Activated naive CD4-positive, alpha-beta T cell treated with anti-CD3 and anti-CD28 coated beads, Interleukin-2, amount 50 U/mL, for 16 hours (primary cell): ENCODE measurements at regions not wholly inside any gene's neighbourhood (a gene's known extent, or its start where the extent isn't known, plus 50 kb on each side); places are given as distances from the start of the nearest gene placed in this dataset.

ENCODE experiments used
- DNase-seq: peaks from one replicate; pipeline ENCODE4 v3.0.0-alpha.2; 2020

- DNase-seq, result no peak
Observed at GRCh38 chr5:176734756-176735342, 75.5 kb upstream of the UNC5A start.

- DNase-seq, result no peak
Observed at GRCh38 chr5:176735383-176736265, 74.7 kb upstream of the UNC5A start.

- no peak for DNase-seq
Observed at GRCh38 chr5:176736301-176736930, 73.9 kb upstream of the UNC5A start.

- no peak for DNase-seq
Observed at GRCh38 chr5:176736931-176737745, 73.2 kb upstream of the UNC5A start.

GRCh38 chr5:176737746-176738636 is 72.4 kb upstream of the UNC5A start:
- DNase-seq, result no peak

- no peak for DNase-seq
Observed at GRCh38 chr5:176738637-176739250, 71.6 kb upstream of the UNC5A start.

- no peak for DNase-seq
Observed at GRCh38 chr5:176739461-176740051, 70.8 kb upstream of the UNC5A start.

- no peak for DNase-seq
Observed at GRCh38 chr5:176740131-176740701, 70.1 kb upstream of the UNC5A start.

GRCh38 chr5:176740702-176741496 is 69.5 kb upstream of the UNC5A start:
- DNase-seq, result no peak

- no peak for DNase-seq
Observed at GRCh38 chr5:176741561-176742211, 68.7 kb upstream of the UNC5A start.

- no peak for DNase-seq
Observed at GRCh38 chr5:176742246-176743105, 67.9 kb upstream of the UNC5A start.

GRCh38 chr5:176743136-176743861 is 67.1 kb upstream of the UNC5A start:
- DNase-seq, result no peak

GRCh38 chr5:176743868-176744583 is 66.3 kb upstream of the UNC5A start:
- DNase-seq, result no peak

GRCh38 chr5:176744584-176744965 is 65.8 kb upstream of the UNC5A start:
- no peak for DNase-seq

GRCh38 chr5:176747670-176748072 is 62.7 kb upstream of the UNC5A start:
- DNase-seq, result no peak

GRCh38 chr5:176748073-176748966 is 62.0 kb upstream of the UNC5A start:
- no peak for DNase-seq
